ENCODE measurements at regions not wholly inside any gene's neighbourhood (a gene's known extent, or its start where the extent isn't known, plus 50 kb on each side); places are given as distances from the start of the nearest gene placed in this dataset.

DNA sequence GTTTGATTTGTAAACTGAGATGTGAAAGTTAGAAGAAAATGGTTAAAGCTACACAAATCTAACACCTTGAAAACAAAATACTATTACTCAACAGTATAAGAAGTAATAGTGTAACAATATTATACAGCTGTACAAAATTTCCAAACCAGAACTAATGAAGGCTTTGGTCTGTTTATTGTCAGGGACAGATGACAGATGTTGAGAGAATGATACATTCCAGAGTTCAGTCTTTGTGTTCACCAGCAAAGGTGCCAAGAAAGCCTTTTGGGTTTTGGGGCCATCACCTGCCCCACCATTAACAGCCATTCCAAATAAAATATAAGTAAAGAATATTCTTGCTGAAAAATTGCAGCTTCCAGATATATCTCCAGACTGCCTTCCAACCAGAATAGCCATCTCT lies 439.3 kb downstream of the PCDH20 start:
- H3K4ac ChIP-seq (replicated peaks; ENCODE audit: insufficient read length, low read depth, low read length), result no peak overlapping the region
- no peak overlapping the region for H3K23ac ChIP-seq (ENCODE audit: insufficient read length)
- DNase-seq (ENCODE audit: low read depth in 1 of 2, low spot score in 2 of 2) (no peak), FAIRE-seq (no peak)
- H4K91ac ChIP-seq (replicated peaks; ENCODE audit: insufficient read length, low read length), result no peak overlapping the region
- ChIA-PET POLR2A (ENCODE audit: partially characterized antibody) (no interaction called here), CTCF (ENCODE audit: partially characterized antibody) (interaction anchor here (0.6 to 1.7 kb wide), 4 partner anchors 20 to 705 kb away, joined by 3 to 7 read pairs (median 4); no protein-coding TSS in a partner anchor)
- no peak overlapping the region for H2BK120ac ChIP-seq (replicated peaks; ENCODE audit: low read depth, low read length)
- no peak overlapping the region for H3K56ac ChIP-seq (replicated peaks; ENCODE audit: insufficient read length, low read depth, low read length)
- H3K79me1 ChIP-seq (ENCODE audit: low read depth, low read length), result no peaks in the 10 kb centered on the region
- H4K5ac ChIP-seq (ENCODE audit: insufficient read length, low read depth, low read length), result no peak overlapping the region
- H3K18ac ChIP-seq (ENCODE audit: extremely low read depth, low read length), result no peak overlapping the region
- H4K20me1 ChIP-seq (replicated peaks in 1 of 2; ENCODE audit: control insufficient read depth in 1 of 2, insufficient read depth in 2 of 2, low read length in 2 of 2), result no peaks in the 10 kb centered on the region
- H4K8ac ChIP-seq (ENCODE audit: extremely low read depth, insufficient read depth, low read length), result no peak overlapping the region
- H2AFZ ChIP-seq (ENCODE audit: low read length), result no peak overlapping the region
- H2BK12ac ChIP-seq (ENCODE audit: low read depth, low read length), result no peak overlapping the region
- no peaks in the 10 kb centered on the region for H3K36me3 ChIP-seq (ENCODE audit: control insufficient read depth in 2 of 4, insufficient read depth in 4 of 4, low read length in 3 of 4)
- H2AK5ac ChIP-seq (ENCODE audit: low read depth, low read length), result no peak overlapping the region
- H3K27ac ChIP-seq (ENCODE audit: low read depth, low read length), result no peak overlapping the region
- H3K23me2 ChIP-seq (ENCODE audit: low read depth, low read length), result no peaks in the 10 kb centered on the region
- H3K79me2 ChIP-seq (ENCODE audit: control insufficient read depth in 1 of 2, insufficient read depth in 2 of 2, low read length in 2 of 2), result no peaks in the 10 kb centered on the region
- H2BK20ac ChIP-seq (ENCODE audit: low read length), result no peak overlapping the region
- no peaks in the 10 kb centered on the region for H3K27me3 ChIP-seq (replicated peaks in 1 of 4; ENCODE audit: control insufficient read depth in 3 of 4, extremely low read depth in 1 of 4, insufficient read depth in 3 of 4, low read length in 3 of 4)
- H3K4me3 ChIP-seq (ENCODE audit: extremely low read depth in 1 of 4, insufficient read depth in 2 of 4, low read depth in 3 of 4, low read length in 4 of 4), result no peak overlapping the region
- no peak overlapping the region for H3K14ac ChIP-seq (ENCODE audit: insufficient read length)
- H2BK5ac ChIP-seq (ENCODE audit: low read depth, low read length), result no peak overlapping the region
- H3K4me1 ChIP-seq (replicated peaks in 1 of 4; ENCODE audit: control insufficient read depth in 3 of 4, insufficient read depth in 4 of 4, low read length in 3 of 4), result no peaks in the 10 kb centered on the region
- no peak overlapping the region for H3K9ac ChIP-seq (replicated peaks in 1 of 4; ENCODE audit: extremely low read depth in 1 of 4, low read depth in 3 of 4, low read length in 3 of 4)
- H3K9me3 ChIP-seq (ENCODE audit: insufficient read depth in 2 of 2, low read depth in 1 of 2, low read length in 1 of 2), result 0 out of 4 replicates have a peak, but pooled peaks cover 0 to 3% of the 10 kb centered on the region in 2 experiments
- no peak overlapping the region for H2BK15ac ChIP-seq (ENCODE audit: low read length)
- H3K4me2 ChIP-seq (ENCODE audit: insufficient read depth in 1 of 2, low read depth in 2 of 2, low read length in 2 of 2), result no peak overlapping the region
- TF ChIP-seq BRCA1 (IDR thresholded peaks at IDR 0.05; ENCODE audit: low read depth, low read length), result no peak
- TF ChIP-seq ZNF274 (IDR thresholded peaks at IDR 0.05; ENCODE audit: borderline replicate concordance, extremely low read depth, low read length), result no peak
